GM21390 (cell line): ENCODE measurements at regions not wholly inside any gene's neighbourhood (a gene's known extent, or its start where the extent isn't known, plus 50 kb on each side); places are given as distances from the start of the nearest gene placed in this dataset.
A peak's percentile ranks its signal among the peaks of the same experiment; 100 is the strongest.
"Not testable (repeated sequence)": the region's sequence is repeated elsewhere in the genome, so short reads cannot be mapped to it uniquely, and the experiment has no call there.

Source experiments
- ATAC-seq: cut with Tn5 transposase; IDR thresholded peaks from one replicate; pipeline ENCODE4 v1.9.1; 2021; ENCODE audit not compliant: unreplicated experiment

- ATAC-seq, result no peak
These were observed 337.8 kb downstream of the THBS2 start for GRCh38 chr6:168915855-168916254.

GRCh38 chr6:168915242-168915641, 338.4 kb downstream of the THBS2 start:
- no peak for ATAC-seq

- ATAC-seq, result no peak
These were observed 339.7 kb downstream of the THBS2 start for GRCh38 chr6:168913866-168914469.

GRCh38 chr6:168913231-168913865, 340.3 kb downstream of the THBS2 start:
- not testable (repeated sequence) for ATAC-seq

GRCh38 chr6:168909288-168909687, 344.4 kb downstream of the THBS2 start:
- ATAC-seq, result no peak

- no peak for ATAC-seq
These were observed 344.8 kb downstream of the THBS2 start for GRCh38 chr6:168908887-168909286.

GRCh38 chr6:168908166-168908565, 345.5 kb downstream of the THBS2 start:
- ATAC-seq, result no peak

GRCh38 chr6:168906391-168906790, 347.3 kb downstream of the THBS2 start:
- no peak for ATAC-seq

- ATAC-seq, result no peak
These were observed 348.1 kb downstream of the THBS2 start for GRCh38 chr6:168905451-168906090.

- ATAC-seq, result no peak
These were observed 349.9 kb downstream of the THBS2 start for GRCh38 chr6:168903613-168904345.

GRCh38 chr6:168902075-168902474, 351.6 kb downstream of the THBS2 start:
- no peak for ATAC-seq

GRCh38 chr6:168901076-168901475, 352.6 kb downstream of the THBS2 start:
- no peak for ATAC-seq

- ATAC-seq, result no peak
These were observed 357.3 kb downstream of the THBS2 start for GRCh38 chr6:168896321-168896720.

GRCh38 chr6:168895102-168895812, 358.4 kb downstream of the THBS2 start:
- peak; percentile 98 for ATAC-seq

- no peak for ATAC-seq
These were observed 361.6 kb downstream of the THBS2 start for GRCh38 chr6:168892031-168892430.

GRCh38 chr6:168890981-168891365, 362.7 kb downstream of the THBS2 start:
- ATAC-seq, result no peak

- no peak for ATAC-seq
These were observed 363.2 kb downstream of the THBS2 start for GRCh38 chr6:168890306-168890980.

GRCh38 chr6:168888786-168889345, 364.8 kb downstream of the THBS2 start:
- no peak for ATAC-seq

- ATAC-seq, result no peak
These were observed 365.5 kb downstream of the THBS2 start for GRCh38 chr6:168888102-168888501.

- ATAC-seq, result no peak
These were observed 366.0 kb downstream of the THBS2 start for GRCh38 chr6:168887621-168888020.
